Kidney (tissue), 13 donors: ENCODE measurements at regions not wholly inside any gene's neighbourhood (a gene's known extent, or its start where the extent isn't known, plus 50 kb on each side); places are given as distances from the start of the nearest gene placed in this dataset.

Experiments used
- DNase-seq, 5 donors: peaks; one replicate each; pipeline ENCODE4 v3.0.0-alpha.2; 2013 to 2020
- FAIRE-seq: peaks from 2 replicates; lab custom pipeline; 2012; peaks lifted over from hg19 to GRCh38; lab: Jason Lieb, UNC
- H3K27ac ChIP-seq, 2 donors: one replicate each; pipeline ENCODE4 v1.7.0; 2013; ENCODE audit warnings: low read depth in 2 of 2, low read length in 2 of 2, inconsistent platforms in 1 of 2
- H3K27me3 ChIP-seq: one replicate; pipeline ENCODE4 v1.7.1; 2013; ENCODE audit warnings: low read length, inconsistent platforms; ENCODE audit not compliant: control insufficient read depth, insufficient read depth
- H3K36me3 ChIP-seq, 3 donors: one replicate each; pipeline versions ENCODE4 v1.7.0 to v1.7.1; 2013; ENCODE audit warnings: low read length in 3 of 3, control low read depth in 1 of 3, inconsistent platforms in 1 of 3; ENCODE audit not compliant: insufficient read depth in 3 of 3, control insufficient read depth in 2 of 3
- H3K4me1 ChIP-seq, 3 donors: one replicate each; pipeline versions ENCODE4 v1.7.0 to v1.7.1; 2013; ENCODE audit warnings: low read length in 3 of 3, inconsistent platforms in 1 of 3, low read depth in 1 of 3; ENCODE audit not compliant: control insufficient read depth in 2 of 3, insufficient read depth in 2 of 3
- H3K4me3 ChIP-seq, 3 donors: one replicate each; pipeline versions ENCODE4 v1.7.0 to v1.8.1; 2013; ENCODE audit warnings: low read length in 3 of 3, control low read depth in 1 of 3, inconsistent platforms in 1 of 3
- H3K9ac ChIP-seq, 3 donors: one replicate each; pipeline versions ENCODE4 v1.7.0 to v1.7.1; 2013; ENCODE audit warnings: low read length in 3 of 3, control low read depth in 1 of 3, inconsistent platforms in 1 of 3
- H3K9me3 ChIP-seq, 3 donors: one replicate each; pipeline versions ENCODE4 v1.7.0 to v1.7.1; 2013; ENCODE audit warnings: low read length in 3 of 3, control low read depth in 1 of 3, inconsistent platforms in 1 of 3; ENCODE audit not compliant: control insufficient read depth in 2 of 3, insufficient read depth in 1 of 3
- intact Hi-C: fragments of 100-400 bp; cut with DNase I; formaldehyde crosslinking; loops from one replicate; pipeline ENCODE4 v1.11.1; 2022
- TF ChIP-seq, protein P1 (sequence below): IDR thresholded peaks from 3 replicates; pipeline ENCODE4 v1.5.1; 2012; ENCODE audit warnings: mild to moderate bottlenecking, moderate library complexity, borderline replicate concordance; ENCODE audit not compliant: insufficient read depth; ENCODE audit errors: extremely low read depth
- donor health status: control.
- donor health status: control.
- donor health status: control.
- donor health status: control.
- donor health status: control.
- donor health status: DM: yes; HTN: yes; CAD: no.
- donor health status: Normal renal cell carcinoma (clear cell type).

- H3K9ac ChIP-seq = no peak overlapping the region
- no peaks in the 10 kb centered on the region for H3K27me3 ChIP-seq
- intact Hi-C loops = no loop called here
- TF ChIP-seq, protein P1, sequence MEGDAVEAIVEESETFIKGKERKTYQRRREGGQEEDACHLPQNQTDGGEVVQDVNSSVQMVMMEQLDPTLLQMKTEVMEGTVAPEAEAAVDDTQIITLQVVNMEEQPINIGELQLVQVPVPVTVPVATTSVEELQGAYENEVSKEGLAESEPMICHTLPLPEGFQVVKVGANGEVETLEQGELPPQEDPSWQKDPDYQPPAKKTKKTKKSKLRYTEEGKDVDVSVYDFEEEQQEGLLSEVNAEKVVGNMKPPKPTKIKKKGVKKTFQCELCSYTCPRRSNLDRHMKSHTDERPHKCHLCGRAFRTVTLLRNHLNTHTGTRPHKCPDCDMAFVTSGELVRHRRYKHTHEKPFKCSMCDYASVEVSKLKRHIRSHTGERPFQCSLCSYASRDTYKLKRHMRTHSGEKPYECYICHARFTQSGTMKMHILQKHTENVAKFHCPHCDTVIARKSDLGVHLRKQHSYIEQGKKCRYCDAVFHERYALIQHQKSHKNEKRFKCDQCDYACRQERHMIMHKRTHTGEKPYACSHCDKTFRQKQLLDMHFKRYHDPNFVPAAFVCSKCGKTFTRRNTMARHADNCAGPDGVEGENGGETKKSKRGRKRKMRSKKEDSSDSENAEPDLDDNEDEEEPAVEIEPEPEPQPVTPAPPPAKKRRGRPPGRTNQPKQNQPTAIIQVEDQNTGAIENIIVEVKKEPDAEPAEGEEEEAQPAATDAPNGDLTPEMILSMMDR = no peak
- peak overlapping the region in 1 of 2 donors; percentile 5 for H3K27ac ChIP-seq
- H3K9me3 ChIP-seq = no peaks in the 10 kb centered on the region
- no peaks in the 10 kb centered on the region for H3K36me3 ChIP-seq
- peaks cover 0 to 8% (median 3%) of the 10 kb centered on the region in 3 donors for H3K4me1 ChIP-seq
- FAIRE-seq (no peak), DNase-seq (peak in 1 of 5 donors; percentile 84)
- no peak overlapping the region for H3K4me3 ChIP-seq
Observed at GRCh38 chr21:41601573-41602368, 93.8 kb upstream of the TMPRSS2 start.

GRCh38 chr21:41600961-41601572 is 93.1 kb upstream of the TMPRSS2 start:
- H3K27ac ChIP-seq = peak overlapping the region in 1 of 2 donors; percentile 5
- no peak overlapping the region for H3K9ac ChIP-seq
- no peaks in the 10 kb centered on the region for H3K27me3 ChIP-seq
- TF ChIP-seq, protein P1 = no peak
- H3K9me3 ChIP-seq = no peaks in the 10 kb centered on the region
- H3K4me1 ChIP-seq = peaks cover 0 to 8% (median 3%) of the 10 kb centered on the region in 3 donors
- FAIRE-seq = no peak
- H3K4me3 ChIP-seq = no peak overlapping the region
- DNase-seq = no peak
- intact Hi-C loops = no loop called here
- no peaks in the 10 kb centered on the region for H3K36me3 ChIP-seq

DNA sequence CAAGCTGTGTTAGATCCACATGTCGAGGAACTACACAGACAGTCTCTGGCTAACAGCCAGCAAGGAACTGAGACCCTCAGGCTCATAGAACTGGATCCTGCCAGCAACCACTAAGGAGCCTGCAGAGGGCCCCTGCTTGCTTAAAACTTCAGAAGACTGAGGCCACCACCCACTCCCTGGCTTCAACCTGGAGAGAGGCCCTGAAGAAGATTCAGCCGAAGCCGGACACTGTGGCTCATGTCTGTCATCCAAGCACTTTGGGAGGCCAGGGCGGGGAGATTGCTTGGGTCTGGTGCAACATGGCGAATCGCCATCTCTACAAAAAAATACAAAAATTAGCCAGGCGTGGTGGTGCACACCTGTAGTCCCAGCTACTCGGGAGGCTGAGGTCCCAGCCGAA is 92.6 kb upstream of the TMPRSS2 start:
- Histone ChIP-seq H3K27ac (no peak overlapping the region), H3K27me3 (no peaks in the 10 kb centered on the region), H3K4me1 (peaks cover 0 to 8% (median 3%) of the 10 kb centered on the region in 3 donors), H3K9me3 (no peaks in the 10 kb centered on the region), H3K4me3 (no peak overlapping the region), H3K9ac (no peak overlapping the region), H3K36me3 (no peaks in the 10 kb centered on the region)
- TF ChIP-seq, protein P1 = no peak
- intact Hi-C loops = no loop called here
- no peak for FAIRE-seq
- peak in 2 of 5 donors; percentile 8 to 29 for DNase-seq
